ENCODE measurements at regions not wholly inside any gene's neighbourhood (a gene's known extent, or its start where the extent isn't known, plus 50 kb on each side); places are given as distances from the start of the nearest gene placed in this dataset.

- ChIA-PET POLR2A (no interaction called here), CTCF (no interaction called here)
- TF ChIP-seq FOXS1 (CRISPR knock-in tag; IDR thresholded peaks at IDR 0.05) (no peak), HOXA7 (CRISPR knock-in tag; IDR thresholded peaks at IDR 0.05) (no peak)
Observed at GRCh38 chr19:23587546-23587945, 99.5 kb downstream of the ZNF675 start.

GRCh38 chr19:23577501-23577900, 109.5 kb downstream of the ZNF675 start:
- DNase-seq (ENCODE audit: low read depth in 1 of 2, low spot score in 1 of 2) (no peak), ATAC-seq (no peak), FAIRE-seq (no peak)
- POLR2A ChIA-PET = no interaction called here
- no peak overlapping the region for H3K4me3 ChIP-seq
- CTCF ChIA-PET = no interaction called here
- no peak overlapping the region for H3K4me2 ChIP-seq
- TF ChIP-seq JUNB (IDR thresholded peaks at IDR 0.05) (no peak), MYC (IDR thresholded peaks at IDR 0.05; ENCODE audit: borderline replicate concordance, low read length) (no peak), ATOH8 (CRISPR knock-in tag; IDR thresholded peaks at IDR 0.05; ENCODE audit: low read depth) (no peak), KDM1A (IDR thresholded peaks at IDR 0.05; ENCODE audit: low read depth) (no peak), KDM5A (IDR thresholded peaks at IDR 0.05) (no peak), ELK1 (IDR thresholded peaks at IDR 0.05; ENCODE audit: low read depth, low read length) (no peak), JUN (IDR thresholded peaks at IDR 0.05) (no peak), RCOR1 (IDR thresholded peaks at IDR 0.05; ENCODE audit: low read depth, low read length) (no peak), CTCF (IDR thresholded peaks at IDR 0.05) (no peak), MAFK (IDR thresholded peaks at IDR 0.05; ENCODE audit: partially characterized antibody) (no peak), CBX2 (IDR thresholded peaks at IDR 0.05; ENCODE audit: borderline replicate concordance, low read depth) (no peak), REST (IDR thresholded peaks at IDR 0.05) (no peak), FOXS1 (CRISPR knock-in tag; IDR thresholded peaks at IDR 0.05) (no peak), RAD21 (conservative IDR thresholded peaks at IDR 0.05 in 1 of 2, IDR thresholded peaks at IDR 0.05 in 1 of 2) (no peak), CHD2 (IDR thresholded peaks at IDR 0.05; ENCODE audit: low read length, partially characterized antibody) (no peak), MAZ (IDR thresholded peaks at IDR 0.05; ENCODE audit: borderline replicate concordance, low read depth, low read length) (no peak), EHMT2 (IDR thresholded peaks at IDR 0.05; ENCODE audit: low read depth) (no peak), HES2 (IDR thresholded peaks at IDR 0.05) (no peak), NPAS2 (CRISPR knock-in tag; IDR thresholded peaks at IDR 0.05; ENCODE audit: borderline replicate concordance) (no peak)
- H3K27ac ChIP-seq = no peak overlapping the region
- WGBS (ENCODE audit: missing lambda C conversion rate) = 1% methylated on average over 6 of the region's 6 CpGs
- H3K4me1 ChIP-seq = no peaks in the 10 kb centered on the region
- peaks cover 13% of the 10 kb centered on the region; the same call in 2 of the 3 replicates for H3K9me3 ChIP-seq

More at GRCh38 chr19:23587546-23587945, 99.5 kb downstream of the ZNF675 start:
- Histone ChIP-seq H3K27ac (no peak overlapping the region), H3K4me2 (no peak overlapping the region), H3K4me1 (no peaks in the 10 kb centered on the region), H3K4me3 (no peak overlapping the region), H3K9me3 (peaks cover 23% of the 10 kb centered on the region)
- ATAC-seq (no peak), FAIRE-seq (no peak), DNase-seq (ENCODE audit: low read depth in 1 of 2, low spot score in 1 of 2) (no peak)

All from A549 (cell line).